ENCODE measurements at regions not wholly inside any gene's neighbourhood (a gene's known extent, or its start where the extent isn't known, plus 50 kb on each side); places are given as distances from the start of the nearest gene placed in this dataset.

DNA sequence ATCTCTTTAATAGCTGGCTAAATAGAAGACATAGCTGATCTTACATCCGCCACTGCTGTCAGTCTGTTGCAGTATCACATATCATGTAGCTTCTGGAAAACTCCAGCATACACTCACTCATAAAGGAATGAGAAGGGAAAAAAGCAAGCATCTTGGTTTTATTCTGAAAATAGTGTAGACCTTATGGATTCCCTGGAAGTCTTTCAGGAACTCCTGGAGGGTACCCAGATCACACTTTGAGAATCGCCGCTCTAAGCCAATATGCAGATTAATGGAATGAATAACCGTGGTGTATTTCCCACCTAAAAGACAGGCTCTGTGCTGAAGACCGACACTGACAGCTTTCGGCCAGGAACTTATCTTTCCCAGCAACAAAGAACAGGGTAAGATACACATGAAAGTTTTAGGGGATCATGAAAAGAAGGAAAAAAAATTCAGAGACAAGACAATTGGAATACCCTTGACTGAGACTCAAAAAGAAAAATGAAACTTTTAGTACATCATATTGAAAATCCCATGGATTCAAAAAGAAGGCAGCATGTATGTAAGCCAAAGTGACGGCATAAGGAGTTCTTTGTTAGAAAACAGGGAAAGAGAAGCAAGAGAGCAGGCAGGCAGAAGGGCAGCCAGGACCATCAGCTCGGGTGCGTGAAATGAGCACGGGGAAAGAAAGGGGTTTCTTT is 56.4 kb upstream of the SEC11C start:
- TF ChIP-seq REST (IDR thresholded peaks at IDR 0.05; ENCODE audit: low read depth): no peak
- TF ChIP-seq EP300 (IDR thresholded peaks at IDR 0.05; ENCODE audit: borderline replicate concordance): no peak
- TF ChIP-seq RAD21 (IDR thresholded peaks at IDR 0.05; ENCODE audit: low read depth): no peak
- no peak for TF ChIP-seq CREB1 (IDR thresholded peaks at IDR 0.05; ENCODE audit: low read depth)
- TF ChIP-seq TEAD4 (IDR thresholded peaks at IDR 0.05): no peak
- TF ChIP-seq EGR1 (IDR thresholded peaks at IDR 0.05): no peak
- TF ChIP-seq NFIC (IDR thresholded peaks at IDR 0.05): no peak
- no peak for TF ChIP-seq USF1 (IDR thresholded peaks at IDR 0.05)

All from Ishikawa (cell line).